ENCODE measurements at regions not wholly inside any gene's neighbourhood (a gene's known extent, or its start where the extent isn't known, plus 50 kb on each side); places are given as distances from the start of the nearest gene placed in this dataset.

- H3K79me2 ChIP-seq (ENCODE audit: insufficient read depth, low read length): no peaks in the 10 kb centered on the region
- H3K9me2 ChIP-seq (ENCODE audit: insufficient read depth): no peaks in the 10 kb centered on the region
- no peak overlapping the region for H3K9ac ChIP-seq (ENCODE audit: low read length)
- DNase-seq (ENCODE audit: low read depth, low spot score): no peak
- ChIA-PET CTCF (no interaction called here), POLR2A (no interaction called here), RAD21 (ENCODE audit: low non-redundant PET in 1 of 2, low total read pairs in 2 of 2, uncharacterized antibody in 2 of 2, unreplicated experiment in 2 of 2) (no interaction called here)
- H3K9me3 ChIP-seq (ENCODE audit: control insufficient read depth in 1 of 2, insufficient read depth in 1 of 2, low read depth in 1 of 2, low read length in 2 of 2): no peaks in the 10 kb centered on the region
- no peak overlapping the region for H3K27ac ChIP-seq (ENCODE audit: low read depth, low read length)
- H3K27me3 ChIP-seq (ENCODE audit: insufficient read depth, low read length): no peaks in the 10 kb centered on the region
- no peak overlapping the region for H2AFZ ChIP-seq (ENCODE audit: low read depth, low read length, poor library complexity, severe bottlenecking)
- no peak overlapping the region for H3K4me3 ChIP-seq (replicated peaks in 1 of 2; ENCODE audit: low read depth in 1 of 2, low read length in 2 of 2)
- ATAC-seq: no peak
- no peak for TF ChIP-seq ZFX (IDR thresholded peaks at IDR 0.05)
- no peak for TF ChIP-seq SP1 (IDR thresholded peaks at IDR 0.05; ENCODE audit: low read depth)
- no peak for TF ChIP-seq SIN3A (IDR thresholded peaks at IDR 0.05; ENCODE audit: low read depth)
- TF ChIP-seq POLR2AphosphoS5 (IDR thresholded peaks at IDR 0.05; ENCODE audit: low read depth, low read length): no peak
- no peak for TF ChIP-seq TCF7L2 (IDR thresholded peaks at IDR 0.05; ENCODE audit: borderline replicate concordance, extremely low read depth, insufficient read depth, insufficient read length)
- TF ChIP-seq RAD21 (IDR thresholded peaks at IDR 0.05; ENCODE audit: low read depth): no peak
- TF ChIP-seq REST (IDR thresholded peaks at IDR 0.05; ENCODE audit: low read depth): no peak
- TF ChIP-seq MAX (IDR thresholded peaks at IDR 0.05): no peak
- no peak for TF ChIP-seq CTCF (IDR thresholded peaks at IDR 0.05 in 2 of 3, conservative IDR thresholded peaks at IDR 0.05 in 1 of 3; ENCODE audit: borderline replicate concordance in 1 of 3, insufficient read depth in 1 of 3, low read depth in 2 of 3, low read length in 2 of 3)
- no peak for TF ChIP-seq ZNF274 (IDR thresholded peaks at IDR 0.05; ENCODE audit: low read depth, low read length)
- TF ChIP-seq, protein P1, sequence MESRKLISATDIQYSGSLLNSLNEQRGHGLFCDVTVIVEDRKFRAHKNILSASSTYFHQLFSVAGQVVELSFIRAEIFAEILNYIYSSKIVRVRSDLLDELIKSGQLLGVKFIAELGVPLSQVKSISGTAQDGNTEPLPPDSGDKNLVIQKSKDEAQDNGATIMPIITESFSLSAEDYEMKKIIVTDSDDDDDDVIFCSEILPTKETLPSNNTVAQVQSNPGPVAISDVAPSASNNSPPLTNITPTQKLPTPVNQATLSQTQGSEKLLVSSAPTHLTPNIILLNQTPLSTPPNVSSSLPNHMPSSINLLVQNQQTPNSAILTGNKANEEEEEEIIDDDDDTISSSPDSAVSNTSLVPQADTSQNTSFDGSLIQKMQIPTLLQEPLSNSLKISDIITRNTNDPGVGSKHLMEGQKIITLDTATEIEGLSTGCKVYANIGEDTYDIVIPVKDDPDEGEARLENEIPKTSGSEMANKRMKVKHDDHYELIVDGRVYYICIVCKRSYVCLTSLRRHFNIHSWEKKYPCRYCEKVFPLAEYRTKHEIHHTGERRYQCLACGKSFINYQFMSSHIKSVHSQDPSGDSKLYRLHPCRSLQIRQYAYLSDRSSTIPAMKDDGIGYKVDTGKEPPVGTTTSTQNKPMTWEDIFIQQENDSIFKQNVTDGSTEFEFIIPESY (IDR thresholded peaks at IDR 0.05; ENCODE audit: extremely low read depth, insufficient replicate concordance, low read length): no peak
- no peak for TF ChIP-seq SRF (IDR thresholded peaks at IDR 0.05; ENCODE audit: low read depth)
- no peak for TF ChIP-seq EGR1 (IDR thresholded peaks at IDR 0.05; ENCODE audit: low read depth)
- no TSS peak for BruUV-seq (replicated peaks)
- no peaks in the 10 kb centered on the region for H4K20me1 ChIP-seq (ENCODE audit: insufficient read depth)
- intact Hi-C loops (cut with micrococcal nuclease): no loop called here
- H3K36me3 ChIP-seq (ENCODE audit: control insufficient read depth in 1 of 2, insufficient read depth in 2 of 2, low read length in 2 of 2): no peaks in the 10 kb centered on the region
- H3K4me2 ChIP-seq (ENCODE audit: low read length): no peak overlapping the region
- no peaks in the 10 kb centered on the region for H3K4me1 ChIP-seq (ENCODE audit: control insufficient read depth in 1 of 2, insufficient read depth in 2 of 2, low read length in 2 of 2)
Measured at GRCh38 chrX:64853424-64853823, 122.8 kb downstream of the ZC4H2 start.
